H1 (cell line): ENCODE measurements at regions not wholly inside any gene's neighbourhood (a gene's known extent, or its start where the extent isn't known, plus 50 kb on each side); places are given as distances from the start of the nearest gene placed in this dataset.
A peak's percentile ranks its signal among the peaks of the same experiment; 100 is the strongest.

Experiments
- CREB1 ChIP-seq: IDR thresholded peaks from 2 replicates; pipeline ENCODE4 v1.6.1; 2012; ENCODE audit warnings: inconsistent platforms
- HDAC2 ChIP-seq, 2 experiments: fragments of 300-600 bp in 1 of 2; sonication (generic) in 1 of 2; IDR thresholded peaks; 2 replicates each; pipeline ENCODE4 v1.6.1; 2011 to 2012; ENCODE audit warnings: low read depth in 2 of 2, low read length in 2 of 2, mild to moderate bottlenecking in 2 of 2, moderate library complexity in 2 of 2, borderline replicate concordance in 1 of 2, inconsistent platforms in 1 of 2
- MAFK ChIP-seq: IDR thresholded peaks from 2 replicates; pipeline ENCODE4 v1.6.1; 2012; ENCODE audit warnings: low read depth, mild to moderate bottlenecking, improper control_type of control experiment, low read length
- SP4 ChIP-seq: IDR thresholded peaks from 2 replicates; pipeline ENCODE4 v1.6.1; 2012; ENCODE audit warnings: low read length, inconsistent platforms
- TEAD4 ChIP-seq: IDR thresholded peaks from 2 replicates; pipeline ENCODE4 v1.6.1; 2012; ENCODE audit warnings: low read depth, low read length, inconsistent platforms, mixed read lengths

DNA sequence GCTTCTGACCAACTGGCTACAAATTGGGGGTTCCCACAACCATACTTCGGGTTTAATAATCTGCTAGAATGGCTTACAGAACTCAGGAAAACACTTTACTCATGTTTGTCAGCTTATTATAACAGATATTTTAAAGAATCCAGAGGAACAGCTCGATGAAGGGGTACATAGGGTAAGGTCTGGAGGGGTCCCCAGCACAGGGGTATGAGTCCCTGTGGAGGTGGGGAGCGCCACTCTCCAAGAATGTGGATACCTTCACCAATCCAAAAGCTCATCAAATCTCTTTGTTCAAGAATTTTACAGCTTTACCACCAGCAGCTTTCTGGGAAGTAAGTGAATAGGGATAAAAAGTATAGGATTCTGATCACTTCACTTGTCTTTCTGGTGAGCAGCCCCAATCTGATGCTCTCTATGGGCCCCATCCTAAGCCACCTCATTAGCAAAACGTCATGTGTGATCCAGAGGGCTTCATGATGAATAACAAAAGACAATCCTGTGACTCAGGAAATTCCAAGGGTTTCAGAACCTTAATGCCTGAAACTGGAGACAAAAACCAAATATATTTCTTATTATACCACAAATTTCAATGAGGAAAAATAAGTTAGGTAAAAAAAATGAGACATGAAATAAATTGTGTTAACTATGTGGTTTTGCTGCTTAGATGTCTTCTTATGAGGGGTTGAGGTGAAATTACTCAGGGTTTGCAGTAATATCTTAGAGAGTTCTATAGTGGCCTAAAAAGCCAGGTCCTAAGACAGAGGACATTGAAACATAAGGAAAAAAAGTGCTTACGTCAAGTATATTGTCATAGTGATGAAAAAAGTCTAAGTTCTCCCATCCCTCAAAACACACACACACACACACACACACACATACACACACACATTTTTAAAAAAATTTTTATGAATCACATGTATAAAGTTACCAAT, 290.5 kb downstream of the ANXA1 start (continued):
- TF ChIP-seq SP4 (no peak), TEAD4 (peak; percentile 81), CREB1 (peak; percentile 33; the same call in 1 of the 2 replicates), MAFK (peak; percentile 27; the same call in 1 of the 2 replicates), HDAC2 (IDR thresholded peaks at IDR 0.05; ENCODE audit: borderline replicate concordance in 1 of 2, low read depth in 2 of 2, low read length in 2 of 2) (peak in 1 of 2 experiments; percentile 74; a peak in 1 of 4 replicates)
